GM18507 (cell line): ENCODE measurements at regions not wholly inside any gene's neighbourhood (a gene's known extent, or its start where the extent isn't known, plus 50 kb on each side); places are given as distances from the start of the nearest gene placed in this dataset.
A peak's percentile ranks its signal among the peaks of the same experiment; 100 is the strongest.

Source experiments
- DNase-seq: peaks from one replicate; pipeline ENCODE4 v3.0.0; 2011; ENCODE audit warnings: low read depth; ENCODE audit not compliant: insufficient read length; ENCODE audit errors: extremely low spot score
- FAIRE-seq: peaks from 2 replicates; lab custom pipeline; 2011; peaks lifted over from hg19 to GRCh38; lab: Jason Lieb, UNC

GRCh38 chr1:94736073-94736472 lies 84.1 kb upstream of the SLC44A3 start:
- no peak for DNase-seq
- no peak for FAIRE-seq

GRCh38 chr1:94734963-94735901 lies 84.9 kb upstream of the SLC44A3 start:
- DNase-seq: no peak

GRCh38 chr1:94731891-94732290 lies 88.3 kb upstream of the SLC44A3 start:
- FAIRE-seq: no peak
- DNase-seq: no peak

More at GRCh38 chr1:94734963-94735901, 84.9 kb upstream of the SLC44A3 start:
- FAIRE-seq: no peak

GRCh38 chr1:94730450-94730849 lies 89.7 kb upstream of the SLC44A3 start:
- FAIRE-seq (no peak), DNase-seq (no peak)

GRCh38 chr1:94729267-94729666 lies 90.9 kb upstream of the SLC44A3 start:
- FAIRE-seq (no peak), DNase-seq (no peak)

- FAIRE-seq (no peak), DNase-seq (no peak)
These were observed 92.1 kb upstream of the SLC44A3 start for GRCh38 chr1:94727846-94728715.

GRCh38 chr1:94726981-94727685 lies 93.0 kb upstream of the SLC44A3 start:
- no peak for DNase-seq
- no peak for FAIRE-seq

GRCh38 chr1:94725566-94725965 lies 94.6 kb upstream of the SLC44A3 start:
- DNase-seq (no peak), FAIRE-seq (no peak)

- no peak for DNase-seq
- no peak for FAIRE-seq
These were observed 96.3 kb upstream of the SLC44A3 start for GRCh38 chr1:94723894-94724293.

GRCh38 chr1:94723463-94723862 lies 96.7 kb upstream of the SLC44A3 start:
- FAIRE-seq (no peak), DNase-seq (no peak)

- FAIRE-seq: no peak
- no peak for DNase-seq
These were observed 98.0 kb upstream of the SLC44A3 start for GRCh38 chr1:94722181-94722580.

GRCh38 chr1:94721240-94721639 lies 98.9 kb upstream of the SLC44A3 start:
- DNase-seq: no peak
- peak; percentile 49 for FAIRE-seq

GRCh38 chr1:94719926-94720793 lies 100.0 kb upstream of the SLC44A3 start:
- peak; percentile 46 for DNase-seq
- peak; percentile 94 for FAIRE-seq

- no peak for FAIRE-seq
- DNase-seq: no peak
These were observed 103.2 kb upstream of the SLC44A3 start for GRCh38 chr1:94716965-94717364.

- no peak for DNase-seq
These were observed 104.8 kb upstream of the SLC44A3 start for GRCh38 chr1:94715321-94715720.

GRCh38 chr1:94714552-94714951 lies 105.6 kb upstream of the SLC44A3 start:
- DNase-seq: no peak
- no peak for FAIRE-seq

More at GRCh38 chr1:94715321-94715720, 104.8 kb upstream of the SLC44A3 start:
- no peak for FAIRE-seq

- DNase-seq (no peak), FAIRE-seq (no peak)
These were observed 106.0 kb upstream of the SLC44A3 start for GRCh38 chr1:94714152-94714551.

GRCh38 chr1:94713472-94714141 lies 106.5 kb upstream of the SLC44A3 start:
- no peak for FAIRE-seq
- DNase-seq: no peak
